ENCODE measurements at regions not wholly inside any gene's neighbourhood (a gene's known extent, or its start where the extent isn't known, plus 50 kb on each side); places are given as distances from the start of the nearest gene placed in this dataset.

DNA sequence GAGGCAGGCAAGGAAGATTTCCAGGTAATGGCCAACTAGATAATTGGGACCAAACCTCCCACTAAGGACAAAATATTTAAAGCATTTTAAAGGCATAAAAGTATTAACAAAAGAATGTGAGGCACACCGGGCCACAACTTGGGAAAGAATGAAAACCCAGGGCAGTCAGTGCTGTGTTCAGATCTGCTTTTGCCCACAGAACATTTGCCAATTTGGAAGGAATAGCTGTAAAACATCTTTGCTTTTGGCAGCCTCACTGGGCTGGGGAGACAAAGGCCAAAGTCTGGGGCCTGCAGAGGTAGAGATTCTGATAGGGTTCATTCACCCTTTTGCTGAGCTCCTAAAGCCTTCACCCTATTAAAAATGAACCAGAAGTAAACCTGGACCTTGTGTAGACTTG is 82.3 kb downstream of the SYNE3 start:
- Mint-ChIP-seq H3K36me3 (ENCODE audit: low read depth) (peaks cover 15% of the 10 kb centered on the region), H3K4me3 (no peak overlapping the region), H3K27me3 (ENCODE audit: insufficient read depth) (no peaks in the 10 kb centered on the region), H3K27ac (no peak overlapping the region), H3K4me1 (no peaks in the 10 kb centered on the region), H3K9me3 (peaks cover 4% of the 10 kb centered on the region)
- Histone ChIP-seq H3K27me3 (ENCODE audit: control insufficient read depth, insufficient read depth, low read length, poor library complexity, severe bottlenecking) (no peaks in the 10 kb centered on the region), H3K36me3 (ENCODE audit: control insufficient read depth, insufficient read depth, low read length) (peaks cover 34% of the 10 kb centered on the region), H3K4me3 (ENCODE audit: low read length) (no peak overlapping the region), H3K4me1 (ENCODE audit: control insufficient read depth, insufficient read depth, low read length) (no peaks in the 10 kb centered on the region), H3K9me3 (ENCODE audit: control insufficient read depth, low read length) (peaks cover 14% of the 10 kb centered on the region), H3K9ac (ENCODE audit: extremely low read depth, low read length, poor library complexity, severe bottlenecking) (no peak overlapping the region), H3K27ac (ENCODE audit: low read depth, low read length) (no peak overlapping the region)
- no peak for DNase-seq
- 97 to 100% methylated on average over 1 of the region's 1 CpG for WGBS, 2 experiments (ENCODE audit: insufficient coverage in 1 of 2, insufficient read length in 1 of 2)
- TF ChIP-seq, protein P1, sequence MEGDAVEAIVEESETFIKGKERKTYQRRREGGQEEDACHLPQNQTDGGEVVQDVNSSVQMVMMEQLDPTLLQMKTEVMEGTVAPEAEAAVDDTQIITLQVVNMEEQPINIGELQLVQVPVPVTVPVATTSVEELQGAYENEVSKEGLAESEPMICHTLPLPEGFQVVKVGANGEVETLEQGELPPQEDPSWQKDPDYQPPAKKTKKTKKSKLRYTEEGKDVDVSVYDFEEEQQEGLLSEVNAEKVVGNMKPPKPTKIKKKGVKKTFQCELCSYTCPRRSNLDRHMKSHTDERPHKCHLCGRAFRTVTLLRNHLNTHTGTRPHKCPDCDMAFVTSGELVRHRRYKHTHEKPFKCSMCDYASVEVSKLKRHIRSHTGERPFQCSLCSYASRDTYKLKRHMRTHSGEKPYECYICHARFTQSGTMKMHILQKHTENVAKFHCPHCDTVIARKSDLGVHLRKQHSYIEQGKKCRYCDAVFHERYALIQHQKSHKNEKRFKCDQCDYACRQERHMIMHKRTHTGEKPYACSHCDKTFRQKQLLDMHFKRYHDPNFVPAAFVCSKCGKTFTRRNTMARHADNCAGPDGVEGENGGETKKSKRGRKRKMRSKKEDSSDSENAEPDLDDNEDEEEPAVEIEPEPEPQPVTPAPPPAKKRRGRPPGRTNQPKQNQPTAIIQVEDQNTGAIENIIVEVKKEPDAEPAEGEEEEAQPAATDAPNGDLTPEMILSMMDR (conservative IDR thresholded peaks at IDR 0.05) = no peak

GRCh38 chr14:95433094-95433478 is 83.4 kb downstream of the SYNE3 start:
- Mint-ChIP-seq H3K4me3 (no peak overlapping the region), H3K27ac (no peak overlapping the region), H3K27me3 (ENCODE audit: insufficient read depth) (no peaks in the 10 kb centered on the region), H3K36me3 (ENCODE audit: low read depth) (peaks cover 15% of the 10 kb centered on the region), H3K9me3 (peaks cover 4% of the 10 kb centered on the region), H3K4me1 (no peaks in the 10 kb centered on the region)
- H3K4me3 ChIP-seq (ENCODE audit: low read length) = no peak overlapping the region
- no peak for DNase-seq
- H3K27me3 ChIP-seq (ENCODE audit: control insufficient read depth, insufficient read depth, low read length, poor library complexity, severe bottlenecking) = no peaks in the 10 kb centered on the region
- no peak overlapping the region for H3K9ac ChIP-seq (ENCODE audit: extremely low read depth, low read length, poor library complexity, severe bottlenecking)
- no peak overlapping the region for H3K27ac ChIP-seq (ENCODE audit: low read depth, low read length)
- TF ChIP-seq, protein P1 (conservative IDR thresholded peaks at IDR 0.05) = no peak
- 91 to 93% methylated on average over 5 to 8 of the region's 8 CpGs for WGBS, 2 experiments (ENCODE audit: insufficient coverage in 1 of 2, insufficient read length in 1 of 2)
- H3K9me3 ChIP-seq (ENCODE audit: control insufficient read depth, low read length) = peaks cover 14% of the 10 kb centered on the region
- H3K36me3 ChIP-seq (ENCODE audit: control insufficient read depth, insufficient read depth, low read length) = peaks cover 28% of the 10 kb centered on the region
- H3K4me1 ChIP-seq (ENCODE audit: control insufficient read depth, insufficient read depth, low read length) = no peaks in the 10 kb centered on the region

GRCh38 chr14:95432144-95433093 is 84.0 kb downstream of the SYNE3 start:
- Mint-ChIP-seq H3K27me3 (ENCODE audit: insufficient read depth) (no peaks in the 10 kb centered on the region), H3K36me3 (ENCODE audit: low read depth) (peaks cover 14% of the 10 kb centered on the region), H3K27ac (no peak overlapping the region), H3K9me3 (peaks cover 4% of the 10 kb centered on the region), H3K4me1 (no peaks in the 10 kb centered on the region), H3K4me3 (no peak overlapping the region)
- Histone ChIP-seq H3K27me3 (ENCODE audit: control insufficient read depth, insufficient read depth, low read length, poor library complexity, severe bottlenecking) (no peaks in the 10 kb centered on the region), H3K27ac (ENCODE audit: low read depth, low read length) (no peak overlapping the region), H3K9me3 (ENCODE audit: control insufficient read depth, low read length) (peaks cover 14% of the 10 kb centered on the region), H3K4me3 (ENCODE audit: low read length) (no peak overlapping the region), H3K36me3 (ENCODE audit: control insufficient read depth, insufficient read depth, low read length) (peaks cover 32% of the 10 kb centered on the region), H3K9ac (ENCODE audit: extremely low read depth, low read length, poor library complexity, severe bottlenecking) (no peak overlapping the region), H3K4me1 (ENCODE audit: control insufficient read depth, insufficient read depth, low read length) (no peaks in the 10 kb centered on the region)
- TF ChIP-seq, protein P1 (conservative IDR thresholded peaks at IDR 0.05) = peak; percentile 94
- WGBS, 2 experiments (ENCODE audit: insufficient coverage in 1 of 2, insufficient read length in 1 of 2) = 48 to 77% methylated on average over 9 to 20 of the region's 20 CpGs
- peak; percentile 89 for DNase-seq
